HG03135 (cell line): ENCODE measurements at regions not wholly inside any gene's neighbourhood (a gene's known extent, or its start where the extent isn't known, plus 50 kb on each side); places are given as distances from the start of the nearest gene placed in this dataset.

Source experiments
- ATAC-seq: cut with Tn5 transposase; IDR thresholded peaks from one replicate; pipeline ENCODE4 v1.9.1; 2021; ENCODE audit warnings: mild to moderate bottlenecking, moderate library complexity; ENCODE audit not compliant: unreplicated experiment

DNA sequence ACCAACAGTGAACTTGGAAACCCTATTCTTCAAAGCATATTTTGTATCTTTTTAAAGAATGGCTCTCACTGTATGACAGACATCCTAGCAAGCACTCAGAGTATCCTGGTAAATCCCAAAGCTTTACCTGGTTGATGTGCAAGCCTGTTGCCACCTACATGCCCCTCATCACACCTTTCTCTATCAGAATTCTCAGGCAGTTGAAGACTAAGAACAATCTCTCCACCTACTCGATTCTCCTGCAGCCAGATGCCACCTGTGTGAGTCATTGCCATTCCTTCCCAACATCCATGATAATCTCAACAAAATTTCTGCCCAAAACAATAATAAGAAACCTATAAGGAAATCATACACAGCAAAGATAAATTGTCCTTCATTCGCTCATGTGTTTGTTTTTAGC is 659.8 kb downstream of the BCL11A start:
- ATAC-seq: no peak

GRCh38 chr2:59892398-59892797 is 661.1 kb downstream of the BCL11A start:
- no peak for ATAC-seq

- no peak for ATAC-seq
Measured at GRCh38 chr2:59889305-59889704, 664.1 kb downstream of the BCL11A start.

- no peak for ATAC-seq
Measured at GRCh38 chr2:59888706-59889105, 664.7 kb downstream of the BCL11A start.

GRCh38 chr2:59888015-59888414 is 665.4 kb downstream of the BCL11A start:
- peak; percentile 86 for ATAC-seq

DNA sequence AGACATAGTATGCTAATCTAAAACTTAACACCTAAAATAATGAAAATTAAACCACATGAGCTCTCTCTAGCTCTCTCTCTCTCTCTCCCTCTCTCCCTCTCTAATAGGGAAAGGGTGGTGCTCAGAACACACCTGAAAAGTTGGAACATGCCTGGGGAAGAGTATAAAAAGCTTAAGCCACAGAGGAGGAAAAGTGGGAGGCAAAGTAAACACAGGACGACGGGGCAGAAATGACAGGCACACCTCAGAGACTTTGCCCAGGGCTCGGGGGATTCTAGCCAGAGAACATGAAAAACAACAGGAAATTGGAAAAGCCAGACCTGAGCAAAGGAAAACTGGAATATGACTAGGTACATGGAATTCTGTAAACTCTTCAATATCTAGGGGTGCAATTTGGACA is 666.1 kb downstream of the BCL11A start:
- no peak for ATAC-seq

DNA sequence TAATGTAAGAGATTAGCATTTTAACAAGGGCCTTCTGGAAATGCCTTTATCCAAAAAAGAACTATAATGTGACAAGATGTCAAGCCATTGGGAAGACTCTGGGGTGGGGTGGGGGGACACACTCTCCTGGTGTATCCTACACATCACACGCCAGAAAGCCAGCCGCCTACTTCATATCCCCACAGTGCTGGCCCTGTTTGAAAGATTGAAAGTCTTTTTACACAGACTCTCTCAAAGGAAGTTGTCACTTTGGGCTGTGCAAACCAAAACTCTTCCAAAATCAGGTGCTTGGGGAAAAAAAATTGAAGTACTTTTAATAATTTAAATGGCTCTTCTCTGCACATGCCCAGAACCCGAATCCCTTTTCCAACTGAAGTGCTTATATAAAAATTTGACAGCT is 666.7 kb downstream of the BCL11A start:
- ATAC-seq: no peak

DNA sequence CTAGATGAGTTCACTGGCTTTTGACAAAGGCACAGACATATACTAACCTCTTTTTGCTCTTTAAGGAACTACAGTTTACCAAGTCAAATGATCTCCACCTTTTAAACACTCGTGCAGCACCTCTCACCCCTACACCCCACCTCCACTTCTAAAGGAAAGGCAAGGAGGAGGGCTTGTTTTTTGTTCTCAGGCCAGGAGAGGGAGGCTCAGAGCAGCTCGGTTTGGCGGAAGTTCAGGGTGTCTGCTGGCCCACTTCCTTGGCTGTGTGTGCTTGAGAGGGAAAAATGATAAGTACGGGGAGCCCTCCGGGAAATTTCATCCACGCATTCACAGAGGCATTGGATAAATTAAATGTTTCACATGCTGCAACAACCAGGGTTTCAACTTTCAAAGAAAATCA is 667.9 kb downstream of the BCL11A start:
- ATAC-seq: no peak

DNA sequence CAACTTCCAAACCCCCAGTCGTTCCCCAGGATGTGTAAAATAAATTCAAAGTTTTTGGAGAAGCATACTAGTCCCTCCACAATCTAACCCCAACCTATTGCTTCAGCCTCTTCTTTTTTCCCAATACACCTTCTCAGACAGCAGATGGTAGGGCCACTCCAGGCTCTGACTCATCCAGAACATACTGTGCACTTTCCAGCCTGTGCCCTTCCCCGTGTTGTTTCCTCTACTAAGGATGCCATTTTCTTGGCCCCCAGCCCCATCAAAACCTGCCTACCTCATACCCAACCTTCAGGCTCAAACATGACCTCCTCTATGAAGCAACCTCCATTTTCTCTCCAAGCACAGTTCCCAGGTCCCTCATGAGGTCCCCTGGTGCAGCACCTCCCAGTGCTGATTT is 669.3 kb downstream of the BCL11A start:
- ATAC-seq: no peak

DNA sequence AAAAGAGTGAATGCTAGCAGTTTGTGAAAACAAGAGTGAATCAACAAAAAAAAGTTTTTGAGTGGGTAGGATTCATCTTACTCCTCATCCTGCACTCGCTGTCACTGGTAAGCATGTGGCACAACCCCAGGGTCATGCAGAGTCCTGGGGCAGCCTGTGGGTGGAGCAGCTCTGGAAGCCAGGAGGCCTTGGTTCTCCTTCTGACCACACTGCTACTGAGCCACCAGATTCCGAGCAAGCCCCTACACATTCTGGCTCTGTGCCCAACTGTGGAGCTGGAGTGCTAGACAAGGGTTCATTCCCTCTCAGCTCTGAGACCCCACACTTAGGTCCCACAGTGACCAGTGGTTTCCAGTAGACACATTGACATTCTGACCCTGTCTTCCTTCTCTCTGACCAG is 670.6 kb downstream of the BCL11A start:
- no peak for ATAC-seq

DNA sequence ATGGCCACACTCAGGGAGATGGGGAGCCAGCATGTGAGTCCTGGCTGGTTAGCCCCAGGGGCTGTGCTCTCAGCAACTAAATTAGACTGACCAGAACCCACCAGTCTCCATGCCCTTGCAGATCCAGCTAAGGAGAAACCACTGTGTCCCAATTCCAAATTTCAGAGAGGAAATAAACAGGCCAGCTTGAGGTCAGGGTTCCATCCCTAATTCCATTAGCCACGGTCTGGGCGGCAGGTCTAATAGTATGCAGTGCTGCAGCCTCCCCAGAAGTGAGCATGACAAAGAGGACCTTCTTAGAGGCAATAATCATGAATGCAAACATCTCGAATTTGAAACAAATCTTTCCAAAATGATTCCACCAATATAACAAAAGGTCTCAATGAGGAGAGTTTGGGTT is 671.2 kb downstream of the BCL11A start:
- ATAC-seq: no peak

- no peak for ATAC-seq
Measured at GRCh38 chr2:59881218-59881617, 672.2 kb downstream of the BCL11A start.

DNA sequence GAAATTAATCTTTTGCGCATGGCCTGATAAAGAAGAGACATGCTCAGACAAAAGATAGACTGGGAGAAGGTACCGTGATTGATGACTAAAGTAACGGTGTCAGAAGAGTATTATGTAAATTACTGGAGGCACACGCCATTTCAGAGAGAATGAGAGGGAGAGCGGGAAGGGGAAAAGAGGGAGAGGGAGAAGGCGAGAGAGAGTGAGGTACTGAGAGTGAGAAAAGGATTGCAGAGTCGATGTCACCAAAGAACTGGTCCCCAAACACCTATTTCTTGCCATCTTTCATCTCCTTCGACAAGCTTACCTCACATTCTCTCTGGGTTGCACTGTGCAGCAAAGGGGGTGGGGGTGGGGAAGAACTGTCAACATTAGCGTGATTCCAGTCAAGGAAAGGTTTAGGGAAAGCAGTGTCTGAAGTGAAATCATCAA is 673.7 kb downstream of the BCL11A start:
- no peak for ATAC-seq

DNA sequence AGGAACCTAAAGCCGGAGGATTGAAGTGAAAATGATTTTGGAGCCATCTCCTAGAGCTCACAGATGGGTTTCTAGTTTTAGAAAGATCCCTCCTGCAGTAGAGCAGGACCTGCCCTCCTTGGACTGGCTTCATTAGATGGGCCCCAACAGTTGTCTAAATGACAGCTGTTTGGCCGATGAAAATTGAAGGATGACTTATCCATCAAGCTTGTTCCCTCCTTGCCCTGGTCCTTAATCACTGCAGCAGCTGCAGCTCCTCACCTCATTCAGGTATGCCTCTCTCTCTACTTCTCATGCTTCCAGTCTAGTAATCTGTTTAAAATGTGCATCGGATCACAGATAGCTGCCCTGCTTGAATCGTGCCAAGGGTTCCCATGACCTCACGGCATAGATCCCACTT is 677.6 kb downstream of the BCL11A start:
- no peak for ATAC-seq

- ATAC-seq: no peak
Measured at GRCh38 chr2:59874971-59875755, 678.3 kb downstream of the BCL11A start.

DNA sequence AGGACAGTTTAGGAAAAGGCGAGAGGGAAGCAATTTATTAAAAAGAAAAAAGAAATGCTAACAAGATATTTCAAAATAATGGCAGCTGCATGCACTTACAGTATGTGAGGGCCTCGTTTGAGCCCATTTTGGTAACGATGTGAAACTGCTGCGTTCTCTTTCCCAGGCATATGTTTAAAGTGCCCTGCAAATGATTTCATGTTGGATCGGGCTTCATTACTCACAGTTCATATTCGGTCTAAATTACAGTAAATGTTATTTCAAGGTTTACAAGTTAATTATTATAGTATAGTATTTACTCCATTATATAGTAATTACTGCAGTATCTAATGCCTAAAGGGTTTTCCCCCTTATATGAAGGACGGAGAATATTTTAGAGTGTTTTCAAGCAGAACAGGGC is 679.1 kb downstream of the BCL11A start:
- ATAC-seq: no peak

GRCh38 chr2:59871830-59872229 is 681.6 kb downstream of the BCL11A start:
- no peak for ATAC-seq

DNA sequence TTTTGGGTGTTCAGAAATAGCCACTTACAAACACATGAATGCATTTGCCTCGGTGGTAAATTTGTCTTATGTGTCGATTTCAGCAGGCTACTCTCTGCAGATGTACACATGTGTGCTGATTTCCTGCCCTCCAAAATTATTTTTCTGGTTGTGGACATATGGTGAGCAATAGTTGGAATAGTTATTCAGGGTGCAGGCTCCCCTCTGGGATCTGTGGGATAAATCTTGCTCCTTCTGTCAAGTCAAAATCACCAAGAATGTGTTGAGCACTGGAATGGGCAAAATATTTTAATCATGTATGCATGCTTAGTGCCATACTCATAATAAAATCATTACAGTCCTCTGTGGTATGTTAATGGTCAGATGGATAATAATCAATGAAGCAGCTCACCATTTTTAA is 684.5 kb downstream of the BCL11A start:
- ATAC-seq: no peak

- ATAC-seq: no peak
Measured at GRCh38 chr2:59866436-59866835, 687.0 kb downstream of the BCL11A start.

DNA sequence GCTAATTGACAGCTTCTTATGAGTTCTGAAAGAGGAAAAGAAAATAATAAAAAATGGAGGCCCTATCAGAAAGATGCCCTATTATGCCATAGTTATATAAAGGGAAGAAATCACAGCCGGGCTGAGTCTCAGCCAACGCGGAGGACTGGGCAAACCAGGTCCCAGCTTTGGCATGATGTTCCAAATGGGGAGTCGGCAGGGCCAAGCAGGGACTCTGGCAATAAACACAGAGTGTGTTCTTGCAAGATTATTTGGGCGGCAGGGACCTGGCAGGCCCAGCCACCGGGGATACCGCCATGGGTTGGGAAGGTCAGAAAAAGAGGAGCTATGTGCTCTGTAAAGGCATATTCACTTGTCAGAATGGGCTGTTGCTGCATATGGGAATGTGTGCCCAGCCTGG is 694.9 kb downstream of the BCL11A start:
- no peak for ATAC-seq

DNA sequence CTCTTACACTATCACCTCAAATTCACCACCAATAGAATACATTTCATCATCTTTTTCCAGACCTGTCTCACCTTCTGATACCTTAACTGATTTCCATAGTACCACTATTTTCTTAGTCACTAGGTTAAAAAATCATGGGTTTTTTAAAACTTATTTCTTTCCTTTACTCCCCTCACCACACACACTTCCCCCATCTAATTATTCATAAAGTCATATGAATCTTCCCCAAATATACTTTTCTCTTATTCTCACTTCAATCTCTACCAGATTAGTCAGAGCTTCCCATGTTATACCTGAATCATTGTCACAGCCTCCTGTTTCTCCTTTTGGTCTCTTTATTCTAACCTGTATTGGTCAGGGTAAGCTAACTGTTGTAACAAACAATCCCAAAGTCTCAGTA is 696.3 kb downstream of the BCL11A start:
- no peak for ATAC-seq

- no peak for ATAC-seq
Measured at GRCh38 chr2:59856391-59856790, 697.1 kb downstream of the BCL11A start.

GRCh38 chr2:59853032-59853431 is 700.4 kb downstream of the BCL11A start:
- no peak for ATAC-seq
